Stomach (tissue), 8 donors: ENCODE measurements at regions not wholly inside any gene's neighbourhood (a gene's known extent, or its start where the extent isn't known, plus 50 kb on each side); places are given as distances from the start of the nearest gene placed in this dataset.

ENCODE experiments used
- DNase-seq, 2 donors: peaks; one replicate each; pipeline versions ENCODE4 v3.0.0 to v3.0.0-alpha.2; 2013 to 2019
- H3K27ac ChIP-seq, 5 donors: fragments of 200-600 bp in 4 of 5; sonication (generic) in 4 of 5; one replicate each; pipeline ENCODE4 v1.5.1; 2013 to 2019; ENCODE audit warnings: mild to moderate bottlenecking in 1 of 5, moderate library complexity in 1 of 5
- H3K27me3 ChIP-seq, 3 donors: fragments of 200-600 bp; sonication (generic); one replicate each; pipeline ENCODE4 v1.5.1; 2017 to 2019; ENCODE audit warnings: mixed run types in 1 of 3
- H3K36me3 ChIP-seq, 4 donors: fragments of 200-600 bp; sonication (generic); 1 replicate in 3 of 4; 2 replicates in 1 of 4; pipeline ENCODE4 v1.5.1; 2016 to 2019
- H3K4me1 ChIP-seq, 4 donors: fragments of 200-600 bp; sonication (generic); one replicate each; pipeline ENCODE4 v1.5.1; 2016 to 2019
- H3K4me3 ChIP-seq, 4 donors: fragments of 200-600 bp; sonication (generic) in 3 of 4; one replicate each; pipeline ENCODE4 v1.5.1; 2016 to 2019; ENCODE audit warnings: mild to moderate bottlenecking in 1 of 4
- H3K9me3 ChIP-seq, 4 donors: fragments of 200-600 bp; sonication (generic); one replicate each; pipeline ENCODE4 v1.5.1; 2016 to 2019
- EP300 ChIP-seq: sonication (generic); formaldehyde crosslinking; IDR thresholded peaks from one replicate; pipeline ENCODE4 v1.6.1; 2017; ENCODE audit warnings: antibody characterized with exemption
- POLR2A ChIP-seq, 4 donors: fragments of 450-650 bp; IDR thresholded peaks; one replicate each; pipeline ENCODE4 v1.6.1; 2016; ENCODE audit warnings: antibody characterized with exemption in 4 of 4, control low read depth in 2 of 4, mild to moderate bottlenecking in 1 of 4, moderate library complexity in 1 of 4
- POLR2AphosphoS5 ChIP-seq, 3 donors: sonication (generic); formaldehyde crosslinking; IDR thresholded peaks; one replicate each; pipeline ENCODE4 v1.6.1; 2016; ENCODE audit warnings: antibody characterized with exemption in 3 of 3
- WGBS, 5 donors: extraction: QIAGEN DNeasy Blood & Tissue Kit in 3 of 5; methylation state at CpG; one replicate each; pipeline versions ENCODE4 v1.1.5 to v1.1.7; 2013 to 2018; 5-methylcytosine and 5-hydroxymethylcytosine counted together
- intact Hi-C: fragments of 100-400 bp; cut with DNase I; formaldehyde crosslinking; loops from one replicate; pipeline ENCODE4 v1.15.1; 2023; ENCODE audit warnings: low total_unique reads
- TF ChIP-seq, protein P1 (sequence below), 7 experiments: fragments of 450-650 bp in 4 of 7; fragments of 200-600 bp in 3 of 7; sonication (generic) in 3 of 7; IDR thresholded peaks; one replicate each; pipeline ENCODE4 v1.5.1; 2016 to 2019; ENCODE audit warnings: antibody characterized with exemption in 7 of 7, control low read depth in 2 of 7, mild to moderate bottlenecking in 1 of 7
- donor health status: healthy with polysubstance abuse.
- donor health status: Bipolar disorder and iron deficiency.
- donor health status: healthy.

DNA sequence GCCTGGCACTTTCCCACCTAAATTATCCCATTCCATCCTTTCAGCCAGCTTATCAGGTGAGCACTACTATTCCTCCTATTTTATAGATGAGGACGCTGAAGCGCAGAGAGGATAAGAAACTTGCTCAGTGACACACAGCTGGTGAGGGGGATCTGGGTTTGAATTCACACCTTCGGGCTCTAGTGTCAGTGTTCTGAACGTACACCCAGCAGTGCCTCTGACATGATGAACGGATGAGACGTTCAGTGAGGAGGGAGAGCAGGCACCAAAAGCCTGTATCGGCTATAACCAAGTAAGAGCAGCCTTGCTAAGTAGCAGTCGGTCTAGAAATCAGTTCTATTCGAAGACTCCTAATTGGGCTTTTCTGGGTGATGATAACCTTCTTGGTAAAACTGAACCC is 167.0 kb downstream of the ASB1 start:
- H3K9me3 ChIP-seq: no peaks in the 10 kb centered on the region
- H3K4me1 ChIP-seq: peaks cover 0 to 20% (median 10%) of the 10 kb centered on the region in 4 donors
- no peak for DNase-seq
- no peak overlapping the region for H3K27ac ChIP-seq
- peaks cover 0 to 5% (median 0%) of the 10 kb centered on the region in 3 donors for H3K27me3 ChIP-seq
- no peak for TF ChIP-seq EP300
- no peak for TF ChIP-seq POLR2AphosphoS5 (IDR thresholded peaks at IDR 0.05)
- no peak for TF ChIP-seq POLR2A (IDR thresholded peaks at IDR 0.05)
- TF ChIP-seq, protein P1, sequence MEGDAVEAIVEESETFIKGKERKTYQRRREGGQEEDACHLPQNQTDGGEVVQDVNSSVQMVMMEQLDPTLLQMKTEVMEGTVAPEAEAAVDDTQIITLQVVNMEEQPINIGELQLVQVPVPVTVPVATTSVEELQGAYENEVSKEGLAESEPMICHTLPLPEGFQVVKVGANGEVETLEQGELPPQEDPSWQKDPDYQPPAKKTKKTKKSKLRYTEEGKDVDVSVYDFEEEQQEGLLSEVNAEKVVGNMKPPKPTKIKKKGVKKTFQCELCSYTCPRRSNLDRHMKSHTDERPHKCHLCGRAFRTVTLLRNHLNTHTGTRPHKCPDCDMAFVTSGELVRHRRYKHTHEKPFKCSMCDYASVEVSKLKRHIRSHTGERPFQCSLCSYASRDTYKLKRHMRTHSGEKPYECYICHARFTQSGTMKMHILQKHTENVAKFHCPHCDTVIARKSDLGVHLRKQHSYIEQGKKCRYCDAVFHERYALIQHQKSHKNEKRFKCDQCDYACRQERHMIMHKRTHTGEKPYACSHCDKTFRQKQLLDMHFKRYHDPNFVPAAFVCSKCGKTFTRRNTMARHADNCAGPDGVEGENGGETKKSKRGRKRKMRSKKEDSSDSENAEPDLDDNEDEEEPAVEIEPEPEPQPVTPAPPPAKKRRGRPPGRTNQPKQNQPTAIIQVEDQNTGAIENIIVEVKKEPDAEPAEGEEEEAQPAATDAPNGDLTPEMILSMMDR (IDR thresholded peaks at IDR 0.05): no peak
- WGBS, 5 donors: 88 to 91% (median 90%) methylated on average over 9 of the region's 9 CpGs
- intact Hi-C loops: no loop called here
- no peaks in the 10 kb centered on the region for H3K36me3 ChIP-seq
- no peak overlapping the region for H3K4me3 ChIP-seq

DNA sequence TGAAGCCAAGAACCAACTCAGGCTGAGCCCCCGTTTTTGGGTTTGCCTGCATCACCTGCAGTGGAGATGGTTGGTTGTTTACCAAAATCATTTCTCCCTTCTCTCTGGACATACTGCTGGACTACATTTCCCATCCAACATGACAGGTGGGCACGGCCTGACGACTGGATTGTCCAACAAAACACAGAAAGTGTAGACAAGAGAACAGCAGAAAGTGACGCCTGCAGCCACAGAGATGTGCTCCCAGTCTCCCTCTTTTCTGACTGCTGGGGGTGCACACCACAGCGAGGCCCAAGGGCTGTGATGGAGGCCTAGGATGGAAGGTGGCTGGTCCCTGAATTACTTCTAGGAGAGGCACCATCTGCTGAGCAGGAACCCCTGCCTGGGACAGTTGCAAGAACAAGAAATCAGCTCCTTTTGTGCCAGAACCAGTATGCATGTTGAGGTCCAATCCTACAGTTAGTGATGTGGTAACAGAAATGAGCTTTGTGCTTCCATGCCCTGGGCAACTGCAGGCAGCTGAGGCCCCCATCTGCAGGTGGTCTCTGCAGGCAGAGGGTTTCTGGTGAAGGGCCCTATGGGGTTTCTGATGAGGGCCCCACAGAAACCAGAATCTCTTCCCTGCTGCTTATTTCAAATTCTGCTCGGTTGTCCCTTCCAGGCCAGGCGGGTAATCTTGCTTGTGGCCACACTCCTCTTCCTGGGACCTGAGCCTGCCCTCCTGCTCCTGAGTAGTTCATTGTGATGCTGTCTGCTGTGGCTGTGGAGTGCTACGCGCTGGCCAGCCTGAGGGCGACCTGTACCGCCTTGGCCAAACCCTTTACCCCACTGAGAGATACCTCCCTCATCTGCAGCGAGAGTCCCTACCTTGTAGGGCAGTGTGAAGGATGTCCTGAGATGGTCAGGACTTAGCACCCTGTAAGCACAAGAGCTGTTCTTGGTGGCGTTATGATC is 168.3 kb downstream of the ASB1 start:
- Histone ChIP-seq H3K9me3 (no peaks in the 10 kb centered on the region), H3K4me3 (no peak overlapping the region), H3K27me3 (peaks cover 0 to 5% (median 0%) of the 10 kb centered on the region in 3 donors), H3K27ac (peak overlapping the region in 1 of 5 donors; percentile 79), H3K4me1 (peaks cover 0 to 20% (median 10%) of the 10 kb centered on the region in 4 donors), H3K36me3 (no peaks in the 10 kb centered on the region)
- 75 to 91% (median 84%) methylated on average over 13 of the region's 13 CpGs for WGBS, 5 donors
- TF ChIP-seq POLR2A (IDR thresholded peaks at IDR 0.05) (no peak), POLR2AphosphoS5 (IDR thresholded peaks at IDR 0.05) (no peak), EP300 (no peak)
- TF ChIP-seq, protein P1 (IDR thresholded peaks at IDR 0.05): no peak
- intact Hi-C loops: no loop called here
- no peak for DNase-seq

DNA sequence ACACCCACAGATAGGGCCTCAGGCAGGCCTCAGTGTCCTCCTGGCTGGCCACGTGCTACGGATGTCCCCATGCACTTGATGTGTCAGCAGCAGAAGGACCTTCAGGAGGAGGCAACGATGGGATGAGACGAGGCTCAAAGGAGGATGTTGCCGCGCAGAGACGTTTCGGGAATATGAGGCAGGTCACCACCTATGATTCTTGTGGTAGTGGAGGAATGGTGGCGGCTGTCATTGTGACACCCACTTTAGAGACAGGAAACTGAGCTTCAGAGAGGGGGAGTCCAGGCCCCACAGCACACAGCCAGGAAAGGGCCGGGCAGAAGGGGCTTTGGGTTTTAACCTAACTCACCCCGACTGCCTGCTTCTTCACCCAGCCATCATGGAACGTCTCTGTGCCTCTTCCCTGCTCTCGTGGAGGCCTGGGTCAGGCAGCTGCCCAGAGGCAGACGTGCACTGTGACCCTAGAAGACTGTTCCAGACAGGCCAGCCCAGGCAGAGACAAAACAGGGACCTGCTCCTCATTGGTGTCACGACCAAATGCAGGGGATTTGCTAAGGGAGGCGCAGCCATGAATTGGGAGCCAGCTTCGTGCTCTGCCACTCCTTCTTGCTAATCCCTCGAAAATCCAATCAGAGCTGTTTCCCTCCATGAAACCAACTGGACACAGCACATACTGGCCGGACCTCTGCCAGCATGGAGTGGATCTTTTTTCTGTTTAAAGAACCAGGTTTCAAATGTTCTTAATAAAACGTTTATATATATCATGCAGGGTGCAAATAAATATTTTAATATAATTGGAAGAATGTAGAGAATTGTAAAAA is 169.2 kb downstream of the ASB1 start:
- Histone ChIP-seq H3K36me3 (no peaks in the 10 kb centered on the region), H3K4me3 (no peak overlapping the region), H3K27ac (peak overlapping the region in 2 of 5 donors; percentile 68 to 79), H3K9me3 (no peaks in the 10 kb centered on the region), H3K27me3 (peaks cover 0 to 5% (median 0%) of the 10 kb centered on the region in 3 donors), H3K4me1 (peaks cover 0 to 20% (median 10%) of the 10 kb centered on the region in 4 donors)
- intact Hi-C loops: no loop called here
- 75 to 83% (median 82%) methylated on average over 20 of the region's 20 CpGs for WGBS, 5 donors
- DNase-seq: no peak
- no peak for TF ChIP-seq EP300
- TF ChIP-seq POLR2AphosphoS5 (IDR thresholded peaks at IDR 0.05): no peak
- no peak for TF ChIP-seq POLR2A (IDR thresholded peaks at IDR 0.05)
- TF ChIP-seq, protein P1 (IDR thresholded peaks at IDR 0.05): no peak
